GM12878 (cell line): ENCODE measurements at regions not wholly inside any gene's neighbourhood (a gene's known extent, or its start where the extent isn't known, plus 50 kb on each side); places are given as distances from the start of the nearest gene placed in this dataset.

Experiments
- ATAC-seq: fragments of 200-7000 bp; cut with Tn5 transposase; 3 replicates; pipeline ENCODE4 v1.9.1; 2020; ENCODE audit warnings: mild to moderate bottlenecking, moderate library complexity
- BruUV-seq: library from RNA; stranded (reverse); fragments of 400-500 nt; replicated peaks from 2 replicates; lab custom pipeline; 2021; lab: Mats Ljungman, UMichigan
- CTCF ChIA-PET: fragments of 300-600 bp; sonication (Branson Sonifier 250); formaldehyde crosslinking; extraction: SDS; loops from one replicate; lab custom pipeline; 2021; ENCODE audit warnings: inconsistent platforms; lab: Yijun Ruan, JAX
- POLR2A ChIA-PET: fragments of 350-600 bp; formaldehyde crosslinking; extraction: SDS; loops from one replicate; lab custom pipeline; 2021; ENCODE audit warnings: inconsistent platforms; lab: Charles Lee
- RAD21 ChIA-PET: fragments of 300-600 bp; sonication (Branson Sonifier 250); formaldehyde crosslinking; loops from one replicate; lab custom pipeline; 2023; ENCODE audit warnings: antibody characterized with exemption; ENCODE audit not compliant: unreplicated experiment; lab: Charles Lee
- SMC1A ChIA-PET: fragments of 300-600 bp; sonication (Branson Sonifier 250); formaldehyde crosslinking; loops from one replicate; lab custom pipeline; 2023; ENCODE audit not compliant: unreplicated experiment, uncharacterized antibody; lab: Charles Lee
- DNase-seq: peaks from one replicate; pipeline ENCODE4 v3.0.0-alpha.2; 2011; ENCODE audit warnings: low read depth, low spot score
- FAIRE-seq: peaks from 3 replicates; lab custom pipeline; 2011; peaks lifted over from hg19 to GRCh38; lab: Jason Lieb, UNC
- H2AFZ ChIP-seq: 2 replicates; pipeline ENCODE4 v1.6.0; 2011; ENCODE audit warnings: low read depth, low read length, control low read depth; ENCODE audit not compliant: control insufficient read depth
- H3K27ac ChIP-seq: 2 replicates; pipeline ENCODE4 v1.5.1; 2011; ENCODE audit warnings: control low read depth; ENCODE audit not compliant: control insufficient read depth, insufficient read depth
- H3K27me3 ChIP-seq, 2 experiments: replicated peaks in 1 of 2; 2 replicates each; pipeline versions ENCODE4 v1.6.0 to v1.6.1; 2011; ENCODE audit warnings: low read length in 1 of 2; ENCODE audit not compliant: control insufficient read depth in 2 of 2, insufficient read depth in 2 of 2
- H3K36me3 ChIP-seq, 2 experiments: 2 replicates each; pipeline ENCODE4 v1.5.1; 2011; ENCODE audit warnings: low read length in 1 of 2; ENCODE audit not compliant: control insufficient read depth in 2 of 2, insufficient read depth in 2 of 2
- H3K4me1 ChIP-seq: 2 replicates; pipeline ENCODE4 v1.6.1; 2011; ENCODE audit warnings: mild to moderate bottlenecking, low read length, moderate library complexity, mixed read lengths; ENCODE audit not compliant: control insufficient read depth, insufficient read depth
- H3K4me2 ChIP-seq: 2 replicates; pipeline ENCODE4 v1.6.0; 2011; ENCODE audit warnings: control low read depth; ENCODE audit not compliant: control insufficient read depth, insufficient read depth
- H3K4me3 ChIP-seq: fragments of 200-600 bp; sonication (generic); 2 replicates; pipeline ENCODE4 v1.5.1; 2016
- H3K79me2 ChIP-seq: 2 replicates; pipeline ENCODE4 v1.6.0; 2011; ENCODE audit warnings: low read length; ENCODE audit not compliant: control insufficient read depth, insufficient read depth
- H3K9ac ChIP-seq: 2 replicates; pipeline ENCODE4 v1.8.0; 2011; ENCODE audit warnings: low read length, control low read depth, mixed read lengths; ENCODE audit not compliant: control insufficient read depth, insufficient read depth
- H3K9me3 ChIP-seq: replicated peaks from 3 replicates; pipeline ENCODE4 v1.5.1; 2011; ENCODE audit warnings: mild to moderate bottlenecking, low read length; ENCODE audit not compliant: control insufficient read depth, insufficient read depth
- H4K20me1 ChIP-seq: 2 replicates; pipeline ENCODE4 v1.6.0; 2011; ENCODE audit not compliant: control insufficient read depth, insufficient read depth
- CBX5 ChIP-seq: sonication (generic); IDR thresholded peaks from 2 replicates; pipeline ENCODE4 v1.6.1; 2016; ENCODE audit warnings: low read depth, moderate library complexity, mild to moderate bottlenecking, inconsistent platforms
- EZH2 ChIP-seq: IDR thresholded peaks from 2 replicates; pipeline ENCODE4 v1.6.1; 2012; ENCODE audit warnings: low read depth, mild to moderate bottlenecking, control low read depth, inconsistent platforms, low read length, borderline replicate concordance; ENCODE audit not compliant: control insufficient read depth
- MTA3 ChIP-seq: IDR thresholded peaks from 2 replicates; pipeline ENCODE4 v1.6.1; 2012; ENCODE audit warnings: low read length, inconsistent platforms, borderline replicate concordance
- PML ChIP-seq: IDR thresholded peaks from 2 replicates; pipeline ENCODE4 v1.6.1; 2012; ENCODE audit warnings: low read length, inconsistent platforms
- RCOR1 ChIP-seq: conservative IDR thresholded peaks from 2 replicates; pipeline ENCODE4 v1.6.1; 2012; ENCODE audit warnings: low read depth, low read length, improper control_type of control experiment
- RELA ChIP-seq: fragments of 450-650 bp; IDR thresholded peaks from 2 replicates; pipeline ENCODE4 v1.8.0; 2014; ENCODE audit warnings: borderline replicate concordance; ENCODE audit not compliant: partially characterized antibody
- SMC3 ChIP-seq: IDR thresholded peaks from 2 replicates; pipeline ENCODE4 v1.6.1; 2011; ENCODE audit warnings: low read length, improper control_type of control experiment, borderline replicate concordance
- SPI1 ChIP-seq: IDR thresholded peaks from 2 replicates; pipeline ENCODE4 v1.6.1; 2011; ENCODE audit warnings: low read depth, mild to moderate bottlenecking, low read length, moderate library complexity, borderline replicate concordance; ENCODE audit not compliant: insufficient read depth
- ZNF274 ChIP-seq: IDR thresholded peaks from one replicate; pipeline ENCODE4 v1.8.0; 2011; ENCODE audit not compliant: insufficient read length, insufficient read depth
- WGBS: methylation state at CpG from one replicate; pipeline ENCODE4 v1.1.6; 2016; ENCODE audit warnings: low lambda C conversion rate; ENCODE audit not compliant: insufficient replicate concordance, insufficient coverage; ENCODE audit errors: missing lambda C conversion rate; 5-methylcytosine and 5-hydroxymethylcytosine counted together
- in situ Hi-C: fragments of 300-500 bp; cut with MboI; formaldehyde crosslinking; loops from 9 replicates; pipeline ENCODE4 v1.14.3; 2018; ENCODE audit warnings: mixed read lengths
- intact Hi-C: fragments of 100-400 bp; cut with micrococcal nuclease; formaldehyde crosslinking; loops from one replicate; pipeline ENCODE4 v1.14.2; 2022; ENCODE audit not compliant: unreplicated experiment
- TF ChIP-seq, protein P1 (sequence below): IDR thresholded peaks from 2 replicates; pipeline ENCODE4 v1.6.1; 2012; ENCODE audit warnings: low read length, inconsistent platforms
- TF ChIP-seq, protein P2 (sequence below): fragments of 450-650 bp; IDR thresholded peaks from 2 replicates; pipeline ENCODE4 v1.6.1; 2017; ENCODE audit warnings: low read depth, mild to moderate bottlenecking, moderate library complexity
- TF ChIP-seq, protein P3 (sequence below): fragments of 450-650 bp; IDR thresholded peaks from 2 replicates; pipeline ENCODE4 v1.6.1; 2017; ENCODE audit warnings: mild to moderate bottlenecking
- TF ChIP-seq, protein P4 (sequence below): fragments of 150-350 bp; IDR thresholded peaks from 2 replicates; pipeline ENCODE4 v1.6.1; 2016; ENCODE audit warnings: low read depth, low read length

DNA sequence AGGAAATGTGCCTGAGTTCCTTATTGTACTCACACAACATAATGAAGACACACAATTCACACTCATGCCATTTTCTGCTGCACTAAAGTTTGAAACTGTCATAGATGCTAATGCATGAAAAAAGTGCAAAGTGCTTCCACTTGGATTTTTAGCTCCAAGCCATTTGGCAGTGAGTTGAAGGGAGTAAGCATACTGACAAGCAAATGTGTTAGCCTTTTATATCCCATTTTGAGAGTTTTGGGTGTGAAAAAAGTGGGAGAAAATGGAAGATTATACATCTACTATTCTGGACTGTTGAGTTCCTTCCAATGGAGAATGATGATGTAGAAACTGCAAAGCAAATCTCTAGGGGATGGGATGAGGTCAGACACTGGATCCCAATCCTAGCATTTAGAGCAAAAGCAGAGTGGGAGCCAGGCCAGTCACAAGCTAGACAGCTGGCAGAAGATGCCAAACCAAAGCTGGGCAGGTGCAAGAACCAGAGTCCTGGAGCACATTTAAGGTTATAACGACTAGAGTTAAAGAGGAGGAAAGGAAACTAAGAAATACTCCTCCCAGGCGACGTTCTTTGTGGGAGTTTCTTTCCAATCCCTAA is 216.8 kb downstream of the FBXO8 start:
- Histone ChIP-seq H3K9ac (no peak overlapping the region), H3K36me3 (no peaks in the 10 kb centered on the region), H4K20me1 (no peaks in the 10 kb centered on the region), H2AFZ (no peak overlapping the region), H3K4me2 (no peak overlapping the region), H3K4me3 (no peak overlapping the region), H3K79me2 (no peaks in the 10 kb centered on the region)
- ChIA-PET POLR2A (no interaction called here), RAD21 (no interaction called here), SMC1A (no interaction called here), CTCF (no interaction called here)
- no peak for FAIRE-seq
- intact Hi-C loops: no loop called here
- in situ Hi-C loops: no loop called here
- no peak for ATAC-seq
- DNase-seq: no peak
- no TSS peak for BruUV-seq
- TF ChIP-seq, protein P1, sequence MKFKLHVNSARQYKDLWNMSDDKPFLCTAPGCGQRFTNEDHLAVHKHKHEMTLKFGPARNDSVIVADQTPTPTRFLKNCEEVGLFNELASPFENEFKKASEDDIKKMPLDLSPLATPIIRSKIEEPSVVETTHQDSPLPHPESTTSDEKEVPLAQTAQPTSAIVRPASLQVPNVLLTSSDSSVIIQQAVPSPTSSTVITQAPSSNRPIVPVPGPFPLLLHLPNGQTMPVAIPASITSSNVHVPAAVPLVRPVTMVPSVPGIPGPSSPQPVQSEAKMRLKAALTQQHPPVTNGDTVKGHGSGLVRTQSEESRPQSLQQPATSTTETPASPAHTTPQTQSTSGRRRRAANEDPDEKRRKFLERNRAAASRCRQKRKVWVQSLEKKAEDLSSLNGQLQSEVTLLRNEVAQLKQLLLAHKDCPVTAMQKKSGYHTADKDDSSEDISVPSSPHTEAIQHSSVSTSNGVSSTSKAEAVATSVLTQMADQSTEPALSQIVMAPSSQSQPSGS: no peak
- TF ChIP-seq RCOR1 (no peak), RELA (no peak), PML (no peak), MTA3 (no peak), CBX5 (no peak), EZH2 (no peak), SMC3 (no peak), SPI1 (no peak), ZNF274 (no peak)
- TF ChIP-seq, protein P2, sequence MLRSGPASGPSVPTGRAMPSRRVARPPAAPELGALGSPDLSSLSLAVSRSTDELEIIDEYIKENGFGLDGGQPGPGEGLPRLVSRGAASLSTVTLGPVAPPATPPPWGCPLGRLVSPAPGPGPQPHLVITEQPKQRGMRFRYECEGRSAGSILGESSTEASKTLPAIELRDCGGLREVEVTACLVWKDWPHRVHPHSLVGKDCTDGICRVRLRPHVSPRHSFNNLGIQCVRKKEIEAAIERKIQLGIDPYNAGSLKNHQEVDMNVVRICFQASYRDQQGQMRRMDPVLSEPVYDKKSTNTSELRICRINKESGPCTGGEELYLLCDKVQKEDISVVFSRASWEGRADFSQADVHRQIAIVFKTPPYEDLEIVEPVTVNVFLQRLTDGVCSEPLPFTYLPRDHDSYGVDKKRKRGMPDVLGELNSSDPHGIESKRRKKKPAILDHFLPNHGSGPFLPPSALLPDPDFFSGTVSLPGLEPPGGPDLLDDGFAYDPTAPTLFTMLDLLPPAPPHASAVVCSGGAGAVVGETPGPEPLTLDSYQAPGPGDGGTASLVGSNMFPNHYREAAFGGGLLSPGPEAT: no peak
- TF ChIP-seq, protein P3, sequence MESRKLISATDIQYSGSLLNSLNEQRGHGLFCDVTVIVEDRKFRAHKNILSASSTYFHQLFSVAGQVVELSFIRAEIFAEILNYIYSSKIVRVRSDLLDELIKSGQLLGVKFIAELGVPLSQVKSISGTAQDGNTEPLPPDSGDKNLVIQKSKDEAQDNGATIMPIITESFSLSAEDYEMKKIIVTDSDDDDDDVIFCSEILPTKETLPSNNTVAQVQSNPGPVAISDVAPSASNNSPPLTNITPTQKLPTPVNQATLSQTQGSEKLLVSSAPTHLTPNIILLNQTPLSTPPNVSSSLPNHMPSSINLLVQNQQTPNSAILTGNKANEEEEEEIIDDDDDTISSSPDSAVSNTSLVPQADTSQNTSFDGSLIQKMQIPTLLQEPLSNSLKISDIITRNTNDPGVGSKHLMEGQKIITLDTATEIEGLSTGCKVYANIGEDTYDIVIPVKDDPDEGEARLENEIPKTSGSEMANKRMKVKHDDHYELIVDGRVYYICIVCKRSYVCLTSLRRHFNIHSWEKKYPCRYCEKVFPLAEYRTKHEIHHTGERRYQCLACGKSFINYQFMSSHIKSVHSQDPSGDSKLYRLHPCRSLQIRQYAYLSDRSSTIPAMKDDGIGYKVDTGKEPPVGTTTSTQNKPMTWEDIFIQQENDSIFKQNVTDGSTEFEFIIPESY: no peak
- TF ChIP-seq, protein P4, sequence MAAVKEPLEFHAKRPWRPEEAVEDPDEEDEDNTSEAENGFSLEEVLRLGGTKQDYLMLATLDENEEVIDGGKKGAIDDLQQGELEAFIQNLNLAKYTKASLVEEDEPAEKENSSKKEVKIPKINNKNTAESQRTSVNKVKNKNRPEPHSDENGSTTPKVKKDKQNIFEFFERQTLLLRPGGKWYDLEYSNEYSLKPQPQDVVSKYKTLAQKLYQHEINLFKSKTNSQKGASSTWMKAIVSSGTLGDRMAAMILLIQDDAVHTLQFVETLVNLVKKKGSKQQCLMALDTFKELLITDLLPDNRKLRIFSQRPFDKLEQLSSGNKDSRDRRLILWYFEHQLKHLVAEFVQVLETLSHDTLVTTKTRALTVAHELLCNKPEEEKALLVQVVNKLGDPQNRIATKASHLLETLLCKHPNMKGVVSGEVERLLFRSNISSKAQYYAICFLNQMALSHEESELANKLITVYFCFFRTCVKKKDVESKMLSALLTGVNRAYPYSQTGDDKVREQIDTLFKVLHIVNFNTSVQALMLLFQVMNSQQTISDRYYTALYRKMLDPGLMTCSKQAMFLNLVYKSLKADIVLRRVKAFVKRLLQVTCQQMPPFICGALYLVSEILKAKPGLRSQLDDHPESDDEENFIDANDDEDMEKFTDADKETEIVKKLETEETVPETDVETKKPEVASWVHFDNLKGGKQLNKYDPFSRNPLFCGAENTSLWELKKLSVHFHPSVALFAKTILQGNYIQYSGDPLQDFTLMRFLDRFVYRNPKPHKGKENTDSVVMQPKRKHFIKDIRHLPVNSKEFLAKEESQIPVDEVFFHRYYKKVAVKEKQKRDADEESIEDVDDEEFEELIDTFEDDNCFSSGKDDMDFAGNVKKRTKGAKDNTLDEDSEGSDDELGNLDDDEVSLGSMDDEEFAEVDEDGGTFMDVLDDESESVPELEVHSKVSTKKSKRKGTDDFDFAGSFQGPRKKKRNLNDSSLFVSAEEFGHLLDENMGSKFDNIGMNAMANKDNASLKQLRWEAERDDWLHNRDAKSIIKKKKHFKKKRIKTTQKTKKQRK: no peak
- TF ChIP-seq, all 136 proteins: peak for 0
- no peaks in the 10 kb centered on the region for H3K9me3 ChIP-seq
- no peaks in the 10 kb centered on the region for H3K4me1 ChIP-seq
- 0% methylated on average over 3 of the region's 3 CpGs for whole genome bisulfite sequencing
- H3K27me3 ChIP-seq: no peaks in the 10 kb centered on the region
- H3K27ac ChIP-seq: no peak overlapping the region
